Endodermal cell (in vitro differentiated cells): ENCODE measurements at regions not wholly inside any gene's neighbourhood (a gene's known extent, or its start where the extent isn't known, plus 50 kb on each side); places are given as distances from the start of the nearest gene placed in this dataset.
"Not testable (repeated sequence)": the region's sequence is repeated elsewhere in the genome, so short reads cannot be mapped to it uniquely, and the experiment has no call there.

Experiments used
- DNase-seq: peaks from one replicate; pipeline ENCODE4 v3.0.0-alpha.2; 2017
- H3K27ac ChIP-seq: 2 replicates; pipeline ENCODE4 v1.5.1; 2013; ENCODE audit warnings: mild to moderate bottlenecking, low read depth, low read length, moderate library complexity
- H3K27me3 ChIP-seq: 2 replicates; pipeline ENCODE4 v1.6.1; 2013; ENCODE audit warnings: mild to moderate bottlenecking, low read length, moderate library complexity; ENCODE audit not compliant: insufficient read depth, control insufficient read depth, poor library complexity, severe bottlenecking
- H3K36me3 ChIP-seq: 2 replicates; pipeline ENCODE4 v1.7.0; 2013; ENCODE audit warnings: mild to moderate bottlenecking, low read length, moderate library complexity; ENCODE audit not compliant: control insufficient read depth, insufficient read depth
- H3K4me1 ChIP-seq: one replicate; pipeline ENCODE4 v1.7.0; 2013; ENCODE audit warnings: low read length; ENCODE audit not compliant: control insufficient read depth, insufficient read depth
- H3K4me3 ChIP-seq: 2 replicates; pipeline ENCODE4 v1.5.1; 2013; ENCODE audit warnings: mild to moderate bottlenecking, low read length, moderate library complexity
- H3K9ac ChIP-seq: 2 replicates; pipeline ENCODE4 v1.6.1; 2013; ENCODE audit warnings: mild to moderate bottlenecking, low read length, moderate library complexity; ENCODE audit not compliant: poor library complexity, severe bottlenecking; ENCODE audit errors: extremely low read depth
- H3K9me3 ChIP-seq: 2 replicates; pipeline ENCODE4 v1.6.1; 2013; ENCODE audit warnings: mild to moderate bottlenecking, low read length, moderate library complexity; ENCODE audit not compliant: control insufficient read depth
- H3K27ac Mint-ChIP-seq: 2 replicates; pipeline ENCODE4 v1.8.0; 2020; ENCODE audit warnings: mixed read lengths
- H3K27me3 Mint-ChIP-seq: 2 replicates; pipeline ENCODE4 v1.8.0; 2021; ENCODE audit warnings: mild to moderate bottlenecking, mixed read lengths; ENCODE audit not compliant: insufficient read depth
- H3K36me3 Mint-ChIP-seq: 2 replicates; pipeline ENCODE4 v1.8.0; 2020; ENCODE audit warnings: low read depth, mixed read lengths
- H3K4me1 Mint-ChIP-seq: 2 replicates; pipeline ENCODE4 v1.8.0; 2020; ENCODE audit warnings: mixed read lengths
- H3K4me3 Mint-ChIP-seq: 2 replicates; pipeline ENCODE4 v1.8.0; 2020; ENCODE audit warnings: mild to moderate bottlenecking, moderate library complexity, mixed read lengths
- H3K9me3 Mint-ChIP-seq: 2 replicates; pipeline ENCODE4 v1.8.0; 2020; ENCODE audit warnings: mild to moderate bottlenecking, mixed read lengths
- WGBS, 2 experiments: methylation state at CpG; one replicate each; pipeline versions ENCODE4 v1.1.5 to v1.1.7; 2013; ENCODE audit warnings: missing lambda C conversion rate in 2 of 2, mixed read lengths in 1 of 2; ENCODE audit not compliant: insufficient coverage in 1 of 2, insufficient read length in 1 of 2; 5-methylcytosine and 5-hydroxymethylcytosine counted together
- TF ChIP-seq, protein P1 (sequence below): fragments of 200-600 bp; sonication (generic); conservative IDR thresholded peaks from 2 replicates; pipeline ENCODE4 v1.5.0; 2021; ENCODE audit warnings: antibody characterized with exemption, mild to moderate bottlenecking

DNA sequence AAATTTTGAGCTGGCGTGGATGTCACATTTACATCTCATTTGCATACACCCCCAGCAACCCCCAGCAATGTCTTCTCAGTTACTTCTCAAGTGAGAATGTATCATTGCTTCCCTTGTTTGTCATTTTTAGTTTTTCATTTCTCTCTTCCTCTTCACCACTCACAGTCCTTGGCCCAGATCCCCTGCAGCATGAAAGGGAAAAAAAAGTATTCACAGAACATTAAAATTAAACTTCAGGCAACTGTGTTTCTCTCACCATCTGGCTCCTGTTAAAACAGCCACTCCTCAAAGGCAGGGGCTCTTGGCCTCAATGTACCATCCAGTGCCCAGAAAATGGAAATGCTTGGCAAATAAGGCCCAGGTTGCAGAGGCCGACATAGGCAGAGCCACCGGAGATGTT lies 126.8 kb downstream of the CTNND1 start:
- H3K27me3 Mint-ChIP-seq = no peaks in the 10 kb centered on the region

DNA sequence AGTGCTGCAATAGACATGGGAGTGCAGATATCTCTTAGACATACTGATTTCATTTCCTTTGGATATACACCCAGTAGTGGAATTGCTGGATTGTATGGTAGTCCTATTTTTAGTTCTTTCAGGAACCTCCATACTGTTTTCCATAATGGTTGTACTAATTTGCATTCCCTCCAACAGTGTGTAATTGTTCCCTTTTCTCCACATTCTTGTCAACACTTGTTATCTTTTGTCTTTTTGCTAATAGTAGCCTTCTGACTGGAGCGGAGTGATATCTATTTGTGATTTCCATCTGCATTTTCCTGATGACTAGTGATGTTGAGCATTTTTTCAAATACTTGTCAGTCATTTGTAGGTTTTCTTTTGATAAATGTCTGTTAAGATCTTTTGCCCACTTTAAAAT lies 128.9 kb downstream of the CTNND1 start:
- TF ChIP-seq, protein P1, sequence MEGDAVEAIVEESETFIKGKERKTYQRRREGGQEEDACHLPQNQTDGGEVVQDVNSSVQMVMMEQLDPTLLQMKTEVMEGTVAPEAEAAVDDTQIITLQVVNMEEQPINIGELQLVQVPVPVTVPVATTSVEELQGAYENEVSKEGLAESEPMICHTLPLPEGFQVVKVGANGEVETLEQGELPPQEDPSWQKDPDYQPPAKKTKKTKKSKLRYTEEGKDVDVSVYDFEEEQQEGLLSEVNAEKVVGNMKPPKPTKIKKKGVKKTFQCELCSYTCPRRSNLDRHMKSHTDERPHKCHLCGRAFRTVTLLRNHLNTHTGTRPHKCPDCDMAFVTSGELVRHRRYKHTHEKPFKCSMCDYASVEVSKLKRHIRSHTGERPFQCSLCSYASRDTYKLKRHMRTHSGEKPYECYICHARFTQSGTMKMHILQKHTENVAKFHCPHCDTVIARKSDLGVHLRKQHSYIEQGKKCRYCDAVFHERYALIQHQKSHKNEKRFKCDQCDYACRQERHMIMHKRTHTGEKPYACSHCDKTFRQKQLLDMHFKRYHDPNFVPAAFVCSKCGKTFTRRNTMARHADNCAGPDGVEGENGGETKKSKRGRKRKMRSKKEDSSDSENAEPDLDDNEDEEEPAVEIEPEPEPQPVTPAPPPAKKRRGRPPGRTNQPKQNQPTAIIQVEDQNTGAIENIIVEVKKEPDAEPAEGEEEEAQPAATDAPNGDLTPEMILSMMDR = no peak
- Mint-ChIP-seq H3K27me3 (no peaks in the 10 kb centered on the region), H3K36me3 (no peaks in the 10 kb centered on the region), H3K27ac (no peak overlapping the region), H3K4me3 (no peak overlapping the region), H3K9me3 (no peaks in the 10 kb centered on the region), H3K4me1 (peaks cover 8% of the 10 kb centered on the region)
- no peak overlapping the region for H3K9ac ChIP-seq
- no peaks in the 10 kb centered on the region for H3K9me3 ChIP-seq
- H3K27me3 ChIP-seq = no peaks in the 10 kb centered on the region
- no peaks in the 10 kb centered on the region for H3K4me1 ChIP-seq
- no peak overlapping the region for H3K27ac ChIP-seq
- H3K4me3 ChIP-seq = no peak overlapping the region
- DNase-seq = no peak
- no peaks in the 10 kb centered on the region for H3K36me3 ChIP-seq
- 89% methylated on average over 1 of the region's 1 CpG; no CpG with 5 or more reads in 1 of the 2 experiments for WGBS, 2 experiments

More for the DNA sequence above, 126.8 kb downstream of the CTNND1 start:
- Histone ChIP-seq H3K9ac (no peak overlapping the region), H3K27ac (no peak overlapping the region), H3K36me3 (no peaks in the 10 kb centered on the region), H3K27me3 (no peaks in the 10 kb centered on the region), H3K4me3 (no peak overlapping the region), H3K4me1 (no peaks in the 10 kb centered on the region), H3K9me3 (no peaks in the 10 kb centered on the region)
- TF ChIP-seq, protein P1 = no peak
- DNase-seq = no peak
- WGBS, 2 experiments = 95 to 96% methylated on average over 3 of the region's 3 CpGs
- no peaks in the 10 kb centered on the region for H3K36me3 Mint-ChIP-seq
- H3K9me3 Mint-ChIP-seq = no peaks in the 10 kb centered on the region
- no peak overlapping the region for H3K4me3 Mint-ChIP-seq
- peaks cover 8% of the 10 kb centered on the region for H3K4me1 Mint-ChIP-seq
- H3K27ac Mint-ChIP-seq = no peak overlapping the region

DNA sequence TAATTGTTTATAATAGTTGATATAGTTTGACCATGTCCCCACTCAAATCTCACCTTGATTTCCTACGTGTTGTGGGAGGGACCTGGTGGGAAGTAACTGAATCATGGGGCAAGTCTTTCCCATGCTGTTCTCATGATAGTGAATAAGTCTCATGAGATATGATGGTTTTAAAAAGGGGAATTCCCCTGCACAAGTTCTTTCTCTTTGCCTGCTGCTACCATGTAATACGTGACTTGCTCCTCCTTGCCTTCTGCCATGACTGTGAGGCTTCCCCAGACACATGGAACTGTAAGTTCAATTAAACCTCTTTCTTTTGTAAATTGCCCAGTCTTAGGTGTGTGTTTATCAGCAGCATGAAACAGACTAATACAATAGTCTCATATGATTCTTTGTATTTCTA lies 130.5 kb upstream of the OR9Q1 start:
- not testable (repeated sequence) for H3K4me1 ChIP-seq, H3K36me3 Mint-ChIP-seq, H3K27ac Mint-ChIP-seq, H3K4me3 ChIP-seq, H3K9ac ChIP-seq, H3K27me3 Mint-ChIP-seq, H3K9me3 Mint-ChIP-seq, H3K27me3 ChIP-seq, H3K27ac ChIP-seq, H3K4me3 Mint-ChIP-seq, DNase-seq, H3K4me1 Mint-ChIP-seq, H3K36me3 ChIP-seq, H3K9me3 ChIP-seq
- 80 to 96% methylated on average over 1 to 2 of the region's 2 CpGs for WGBS, 2 experiments
